ENCODE measurements at regions not wholly inside any gene's neighbourhood (a gene's known extent, or its start where the extent isn't known, plus 50 kb on each side); places are given as distances from the start of the nearest gene placed in this dataset.

GRCh38 chr13:56909896-56910600 lies 230.7 kb upstream of the PRR20A start:
- DNase-seq (ENCODE audit: low read depth in 4 of 4, low spot score in 3 of 4), result no peak

- DNase-seq (ENCODE audit: low read depth in 4 of 4, low spot score in 3 of 4), result no peak
Observed at GRCh38 chr13:56917966-56918365, 222.8 kb upstream of the PRR20A start.

- DNase-seq (ENCODE audit: low read depth in 4 of 4, low spot score in 3 of 4), result no peak
Observed at GRCh38 chr13:56923626-56924140, 217.0 kb upstream of the PRR20A start.

GRCh38 chr13:56924401-56924800 lies 216.3 kb upstream of the PRR20A start:
- no peak for DNase-seq (ENCODE audit: low read depth in 4 of 4, low spot score in 3 of 4)

GRCh38 chr13:56932104-56932503 lies 208.6 kb upstream of the PRR20A start:
- DNase-seq (ENCODE audit: low read depth in 4 of 4, low spot score in 3 of 4), result no peak

- DNase-seq (ENCODE audit: low read depth in 4 of 4, low spot score in 3 of 4), result no peak
Observed at GRCh38 chr13:56953965-56954364, 186.8 kb upstream of the PRR20A start.

- no peak for DNase-seq (ENCODE audit: low read depth in 4 of 4, low spot score in 3 of 4)
Observed at GRCh38 chr13:56975647-56976046, 165.1 kb upstream of the PRR20A start.

- DNase-seq (ENCODE audit: low read depth in 4 of 4, low spot score in 3 of 4), result no peak
Observed at GRCh38 chr13:56980856-56981255, 159.9 kb upstream of the PRR20A start.

GRCh38 chr13:56986121-56986520 lies 154.6 kb upstream of the PRR20A start:
- no peak for DNase-seq (ENCODE audit: low read depth in 4 of 4, low spot score in 3 of 4)

- DNase-seq (ENCODE audit: low read depth in 4 of 4, low spot score in 3 of 4), result no peak
Observed at GRCh38 chr13:56988543-56988942, 152.2 kb upstream of the PRR20A start.

GRCh38 chr13:57003682-57004081 lies 137.0 kb upstream of the PRR20A start:
- no peak for DNase-seq (ENCODE audit: low read depth in 4 of 4, low spot score in 3 of 4)

- no peak for DNase-seq (ENCODE audit: low read depth in 4 of 4, low spot score in 3 of 4)
Observed at GRCh38 chr13:57017357-57017756, 123.4 kb upstream of the PRR20A start.

- no peak for DNase-seq (ENCODE audit: low read depth in 4 of 4, low spot score in 3 of 4)
Observed at GRCh38 chr13:57018915-57019314, 121.8 kb upstream of the PRR20A start.

- no peak for DNase-seq (ENCODE audit: low read depth in 4 of 4, low spot score in 3 of 4)
Observed at GRCh38 chr13:57030671-57031070, 110.0 kb upstream of the PRR20A start.

GRCh38 chr13:57036290-57036689 lies 104.4 kb upstream of the PRR20A start:
- no peak for DNase-seq (ENCODE audit: low read depth in 4 of 4, low spot score in 3 of 4)

- no peak for DNase-seq (ENCODE audit: low read depth in 4 of 4, low spot score in 3 of 4)
Observed at GRCh38 chr13:57044910-57045309, 95.8 kb upstream of the PRR20A start.

GRCh38 chr13:57045826-57046546 lies 94.7 kb upstream of the PRR20A start:
- no peak for DNase-seq (ENCODE audit: low read depth in 4 of 4, low spot score in 3 of 4)

- DNase-seq (ENCODE audit: low read depth in 4 of 4, low spot score in 3 of 4), result no peak
Observed at GRCh38 chr13:57056601-57057180, 84.0 kb upstream of the PRR20A start.

GRCh38 chr13:57063007-57063406 lies 77.7 kb upstream of the PRR20A start:
- no peak for DNase-seq (ENCODE audit: low read depth in 4 of 4, low spot score in 3 of 4)

GRCh38 chr13:57073983-57074382 lies 66.7 kb upstream of the PRR20A start:
- no peak for DNase-seq (ENCODE audit: low read depth in 4 of 4, low spot score in 3 of 4)

- DNase-seq (ENCODE audit: low read depth in 4 of 4, low spot score in 3 of 4), result no peak
Observed at GRCh38 chr13:57075588-57075987, 65.1 kb upstream of the PRR20A start.

GRCh38 chr13:57087006-57087405 lies 53.7 kb upstream of the PRR20A start:
- DNase-seq (ENCODE audit: low read depth in 4 of 4, low spot score in 3 of 4), result no peak
